KMS-11 (cell line): ENCODE measurements at regions not wholly inside any gene's neighbourhood (a gene's known extent, or its start where the extent isn't known, plus 50 kb on each side); places are given as distances from the start of the nearest gene placed in this dataset.

Experiments
- H2AFZ ChIP-seq: fragments of 200-600 bp; sonication (generic); 2 replicates; pipeline ENCODE4 v1.6.1; 2016; ENCODE audit warnings: antibody characterized with exemption, mixed run types, low read depth
- H3K27ac ChIP-seq: fragments of 200-600 bp; sonication (generic); 2 replicates; pipeline ENCODE4 v1.6.1; 2016; ENCODE audit warnings: mild to moderate bottlenecking, mixed run types
- H3K27me3 ChIP-seq: fragments of 200-600 bp; sonication (generic); 2 replicates; pipeline ENCODE4 v1.6.1; 2017; ENCODE audit warnings: mild to moderate bottlenecking, low read depth, mixed run types, moderate library complexity; ENCODE audit not compliant: insufficient read depth
- H3K36me3 ChIP-seq: fragments of 200-600 bp; sonication (generic); 2 replicates; pipeline ENCODE4 v1.6.1; 2017; ENCODE audit warnings: mild to moderate bottlenecking, mixed run types; ENCODE audit not compliant: insufficient read depth
- H3K4me1 ChIP-seq: fragments of 200-600 bp; sonication (generic); 2 replicates; pipeline ENCODE4 v1.6.1; 2016; ENCODE audit warnings: mild to moderate bottlenecking, low read depth, mixed run types; ENCODE audit not compliant: poor library complexity, severe bottlenecking
- H3K4me2 ChIP-seq: fragments of 200-600 bp; sonication (generic); 2 replicates; pipeline ENCODE4 v1.7.0; 2016; ENCODE audit warnings: mild to moderate bottlenecking, mixed run types
- H3K4me3 ChIP-seq: fragments of 200-600 bp; sonication (generic); IDR thresholded peaks from 2 replicates; pipeline ENCODE4 v1.6.1; 2017; ENCODE audit warnings: low read depth, low read length, mixed read lengths; ENCODE audit not compliant: insufficient read depth
- H3K79me2 ChIP-seq: fragments of 200-600 bp; sonication (generic); 2 replicates; pipeline ENCODE4 v1.6.1; 2016; ENCODE audit warnings: low read depth, mixed run types; ENCODE audit not compliant: insufficient read depth
- H3K9ac ChIP-seq: fragments of 200-600 bp; sonication (generic); 2 replicates; pipeline ENCODE4 v1.6.1; 2016; ENCODE audit warnings: mild to moderate bottlenecking, mixed run types
- H4K20me1 ChIP-seq: fragments of 200-600 bp; sonication (generic); 2 replicates; pipeline ENCODE4 v1.6.1; 2016; ENCODE audit warnings: mild to moderate bottlenecking, mixed run types; ENCODE audit not compliant: insufficient read depth
- TF ChIP-seq, protein P1 (sequence below): fragments of 200-600 bp; sonication (generic); conservative IDR thresholded peaks from 2 replicates; pipeline ENCODE4 v1.6.1; 2017; ENCODE audit warnings: low read depth, mild to moderate bottlenecking, antibody characterized with exemption, low read length, moderate library complexity, mixed read lengths

DNA sequence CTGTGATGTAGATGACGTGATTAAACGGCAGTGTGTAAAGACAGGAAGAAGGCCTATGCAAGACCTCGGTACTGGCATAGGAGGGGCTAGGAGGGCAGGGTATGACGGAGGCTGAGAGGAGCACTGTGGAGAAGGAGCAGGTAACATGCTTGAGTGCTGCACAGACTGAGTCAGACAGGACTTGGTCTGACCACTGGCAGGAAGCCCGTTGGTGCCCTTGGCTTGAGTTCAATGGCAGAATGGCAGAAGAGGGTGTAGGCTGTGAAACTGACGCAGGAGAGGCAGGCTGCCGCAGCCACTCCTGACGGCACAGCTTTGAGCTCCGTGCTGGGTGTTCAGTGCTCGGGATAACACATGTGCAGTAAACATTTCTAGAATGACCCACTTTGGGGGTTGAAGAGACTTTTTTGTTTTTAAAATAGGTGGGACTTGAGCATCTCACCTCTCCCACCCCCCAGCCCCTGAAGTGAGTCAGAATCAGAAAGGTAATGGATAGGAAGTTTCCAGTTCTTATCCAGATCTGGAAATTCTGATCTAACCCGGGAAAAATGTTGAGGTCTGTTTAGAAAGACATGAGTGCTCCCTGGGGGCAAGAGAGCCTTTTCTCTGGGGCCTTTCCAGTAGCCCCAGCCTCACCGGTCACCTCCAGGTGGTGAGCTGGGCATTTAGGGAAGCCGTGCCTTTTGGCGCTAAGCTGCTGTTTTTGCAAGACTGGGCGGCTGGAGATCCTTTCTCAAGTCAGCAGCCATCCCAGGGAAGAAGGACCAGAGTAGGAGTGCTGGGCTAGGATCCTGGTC is 126.4 kb downstream of the RPLP1 start:
- Histone ChIP-seq H4K20me1 (no peaks in the 10 kb centered on the region), H3K9ac (no peak overlapping the region), H3K36me3 (no peaks in the 10 kb centered on the region), H3K4me3 (no peak overlapping the region), H3K79me2 (no peaks in the 10 kb centered on the region), H3K4me1 (peaks cover 9% of the 10 kb centered on the region), H2AFZ (no peak overlapping the region), H3K4me2 (no peak overlapping the region), H3K27ac (no peak overlapping the region), H3K27me3 (no peaks in the 10 kb centered on the region)
- TF ChIP-seq, protein P1, sequence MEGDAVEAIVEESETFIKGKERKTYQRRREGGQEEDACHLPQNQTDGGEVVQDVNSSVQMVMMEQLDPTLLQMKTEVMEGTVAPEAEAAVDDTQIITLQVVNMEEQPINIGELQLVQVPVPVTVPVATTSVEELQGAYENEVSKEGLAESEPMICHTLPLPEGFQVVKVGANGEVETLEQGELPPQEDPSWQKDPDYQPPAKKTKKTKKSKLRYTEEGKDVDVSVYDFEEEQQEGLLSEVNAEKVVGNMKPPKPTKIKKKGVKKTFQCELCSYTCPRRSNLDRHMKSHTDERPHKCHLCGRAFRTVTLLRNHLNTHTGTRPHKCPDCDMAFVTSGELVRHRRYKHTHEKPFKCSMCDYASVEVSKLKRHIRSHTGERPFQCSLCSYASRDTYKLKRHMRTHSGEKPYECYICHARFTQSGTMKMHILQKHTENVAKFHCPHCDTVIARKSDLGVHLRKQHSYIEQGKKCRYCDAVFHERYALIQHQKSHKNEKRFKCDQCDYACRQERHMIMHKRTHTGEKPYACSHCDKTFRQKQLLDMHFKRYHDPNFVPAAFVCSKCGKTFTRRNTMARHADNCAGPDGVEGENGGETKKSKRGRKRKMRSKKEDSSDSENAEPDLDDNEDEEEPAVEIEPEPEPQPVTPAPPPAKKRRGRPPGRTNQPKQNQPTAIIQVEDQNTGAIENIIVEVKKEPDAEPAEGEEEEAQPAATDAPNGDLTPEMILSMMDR = no peak

DNA sequence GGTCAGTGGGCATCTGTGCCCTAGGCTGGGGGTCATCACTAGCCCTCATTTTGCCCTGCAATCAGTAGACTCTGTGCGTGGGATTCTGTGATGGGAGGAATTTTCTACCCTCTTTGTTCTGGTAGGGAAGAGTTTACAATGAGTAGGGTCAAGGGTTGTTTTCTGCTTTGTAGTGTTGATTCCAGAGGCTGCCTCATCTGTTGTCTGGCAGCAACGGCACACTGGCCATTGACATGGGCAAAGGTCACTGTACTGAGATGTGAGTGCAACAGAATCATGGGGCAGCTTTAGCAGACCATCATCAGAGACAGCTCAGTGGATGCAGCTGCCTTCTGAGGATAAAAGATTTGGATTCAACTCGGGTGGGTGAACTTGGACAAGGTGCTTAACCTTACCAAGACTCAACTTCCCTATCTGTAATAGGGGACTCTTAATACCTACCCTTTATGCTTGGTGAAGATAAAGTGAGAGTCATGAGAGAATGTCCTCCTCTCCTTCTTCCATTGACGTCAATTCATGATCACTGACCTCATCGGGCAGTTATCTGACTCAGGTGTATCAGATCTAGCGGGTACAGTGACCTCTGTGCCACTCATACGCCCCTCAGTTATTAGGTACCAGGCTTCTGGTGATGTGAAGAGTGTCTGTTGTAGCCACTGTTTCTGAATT is 127.5 kb downstream of the RPLP1 start:
- H3K4me2 ChIP-seq = no peak overlapping the region
- no peaks in the 10 kb centered on the region for H3K27me3 ChIP-seq
- H2AFZ ChIP-seq = no peak overlapping the region
- H4K20me1 ChIP-seq = no peaks in the 10 kb centered on the region
- H3K4me3 ChIP-seq = no peak overlapping the region
- H3K27ac ChIP-seq = no peak overlapping the region
- no peaks in the 10 kb centered on the region for H3K79me2 ChIP-seq
- no peaks in the 10 kb centered on the region for H3K36me3 ChIP-seq
- peaks cover 9% of the 10 kb centered on the region for H3K4me1 ChIP-seq
- H3K9ac ChIP-seq = no peak overlapping the region
- TF ChIP-seq, protein P1 = no peak

DNA sequence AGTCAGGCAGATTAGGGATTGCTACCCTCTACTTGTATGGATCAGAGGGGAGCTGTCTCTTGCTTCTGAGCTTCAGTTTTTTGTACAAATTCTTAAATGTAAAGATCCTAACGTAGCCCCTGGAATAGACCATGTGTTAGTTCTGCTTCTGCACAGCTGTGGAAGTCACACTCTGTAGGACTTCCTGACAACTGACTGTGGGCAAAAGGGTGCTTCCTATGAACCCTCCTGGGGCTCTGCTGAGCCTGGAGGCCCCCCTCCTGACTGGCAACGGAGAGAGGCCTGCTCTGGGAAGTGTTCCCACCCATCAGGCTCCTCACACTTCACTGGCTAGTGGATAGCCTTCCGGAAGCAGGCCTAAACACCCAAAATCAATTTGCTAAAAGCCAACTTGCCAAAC is 131.0 kb downstream of the RPLP1 start:
- no peaks in the 10 kb centered on the region for H4K20me1 ChIP-seq
- H3K36me3 ChIP-seq = no peaks in the 10 kb centered on the region
- H2AFZ ChIP-seq = no peak overlapping the region
- H3K4me1 ChIP-seq = no peaks in the 10 kb centered on the region
- H3K4me3 ChIP-seq = no peak overlapping the region
- H3K27ac ChIP-seq = no peak overlapping the region
- H3K4me2 ChIP-seq = no peak overlapping the region
- no peak overlapping the region for H3K9ac ChIP-seq
- TF ChIP-seq, protein P1 = no peak
- no peaks in the 10 kb centered on the region for H3K79me2 ChIP-seq
- H3K27me3 ChIP-seq = no peaks in the 10 kb centered on the region

DNA sequence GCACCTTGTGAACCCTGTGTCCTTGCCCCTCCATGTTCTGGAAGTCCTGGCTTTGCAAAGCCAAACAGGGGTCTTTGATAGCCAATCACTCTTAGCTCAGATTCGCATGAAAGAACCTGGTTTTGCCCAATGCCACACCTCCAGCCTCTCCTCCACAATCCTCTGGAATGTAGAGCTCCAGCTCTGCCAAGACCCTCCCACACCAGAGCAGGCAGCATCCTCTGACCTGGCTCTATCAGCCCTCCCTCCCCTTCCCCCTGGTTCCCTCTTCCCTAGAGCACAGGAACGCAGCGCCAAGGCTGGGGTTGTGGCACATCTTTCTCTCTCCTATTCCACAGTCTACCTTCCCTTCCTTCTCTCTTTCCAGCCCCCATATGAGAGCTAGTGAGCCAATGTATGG is 133.3 kb downstream of the RPLP1 start:
- Histone ChIP-seq H3K9ac (no peak overlapping the region), H3K4me3 (no peak overlapping the region), H3K27me3 (no peaks in the 10 kb centered on the region), H3K4me1 (no peaks in the 10 kb centered on the region), H3K79me2 (no peaks in the 10 kb centered on the region), H3K27ac (no peak overlapping the region), H4K20me1 (no peaks in the 10 kb centered on the region), H3K36me3 (no peaks in the 10 kb centered on the region), H2AFZ (no peak overlapping the region), H3K4me2 (no peak overlapping the region)
- TF ChIP-seq, protein P1 = no peak
